ENCODE measurements at regions not wholly inside any gene's neighbourhood (a gene's known extent, or its start where the extent isn't known, plus 50 kb on each side); places are given as distances from the start of the nearest gene placed in this dataset.
"Not testable (repeated sequence)": the region's sequence is repeated elsewhere in the genome, so short reads cannot be mapped to it uniquely, and the experiment has no call there.

DNA sequence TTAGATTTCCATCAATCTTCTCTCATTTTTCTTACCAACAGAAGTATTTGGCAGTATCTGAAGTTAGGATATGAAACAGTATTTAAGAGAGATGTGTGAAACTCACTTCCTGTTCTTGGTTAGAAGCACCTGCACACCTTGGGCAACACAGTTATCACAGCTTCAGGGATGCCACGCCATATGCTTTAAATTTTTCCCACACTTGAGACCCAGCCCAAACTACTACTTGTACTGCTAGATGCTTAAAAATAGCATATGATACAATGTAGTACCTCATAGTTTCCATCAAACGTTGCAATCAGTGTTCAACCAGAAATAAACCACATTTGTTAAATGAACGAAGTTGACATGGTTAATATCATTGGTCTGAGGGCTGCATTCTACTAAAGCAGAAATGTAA, 725.1 kb upstream of the FRG1 start:
- intact Hi-C loops (cut with DNase I; ENCODE audit: low total_unique reads): no loop called here
- DNase-seq (ENCODE audit: low spot score in 2 of 2): no peak
- 50 to 61% methylated on average over 3 of the region's 3 CpGs for WGBS, 2 donors
- TF ChIP-seq POLR2A (IDR thresholded peaks at IDR 0.05): no peak
- TF ChIP-seq, protein P1, sequence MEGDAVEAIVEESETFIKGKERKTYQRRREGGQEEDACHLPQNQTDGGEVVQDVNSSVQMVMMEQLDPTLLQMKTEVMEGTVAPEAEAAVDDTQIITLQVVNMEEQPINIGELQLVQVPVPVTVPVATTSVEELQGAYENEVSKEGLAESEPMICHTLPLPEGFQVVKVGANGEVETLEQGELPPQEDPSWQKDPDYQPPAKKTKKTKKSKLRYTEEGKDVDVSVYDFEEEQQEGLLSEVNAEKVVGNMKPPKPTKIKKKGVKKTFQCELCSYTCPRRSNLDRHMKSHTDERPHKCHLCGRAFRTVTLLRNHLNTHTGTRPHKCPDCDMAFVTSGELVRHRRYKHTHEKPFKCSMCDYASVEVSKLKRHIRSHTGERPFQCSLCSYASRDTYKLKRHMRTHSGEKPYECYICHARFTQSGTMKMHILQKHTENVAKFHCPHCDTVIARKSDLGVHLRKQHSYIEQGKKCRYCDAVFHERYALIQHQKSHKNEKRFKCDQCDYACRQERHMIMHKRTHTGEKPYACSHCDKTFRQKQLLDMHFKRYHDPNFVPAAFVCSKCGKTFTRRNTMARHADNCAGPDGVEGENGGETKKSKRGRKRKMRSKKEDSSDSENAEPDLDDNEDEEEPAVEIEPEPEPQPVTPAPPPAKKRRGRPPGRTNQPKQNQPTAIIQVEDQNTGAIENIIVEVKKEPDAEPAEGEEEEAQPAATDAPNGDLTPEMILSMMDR (IDR thresholded peaks at IDR 0.05): no peak
- no peak overlapping the region for H3K4me3 ChIP-seq (ENCODE audit: low read depth, poor library complexity, severe bottlenecking)

DNA sequence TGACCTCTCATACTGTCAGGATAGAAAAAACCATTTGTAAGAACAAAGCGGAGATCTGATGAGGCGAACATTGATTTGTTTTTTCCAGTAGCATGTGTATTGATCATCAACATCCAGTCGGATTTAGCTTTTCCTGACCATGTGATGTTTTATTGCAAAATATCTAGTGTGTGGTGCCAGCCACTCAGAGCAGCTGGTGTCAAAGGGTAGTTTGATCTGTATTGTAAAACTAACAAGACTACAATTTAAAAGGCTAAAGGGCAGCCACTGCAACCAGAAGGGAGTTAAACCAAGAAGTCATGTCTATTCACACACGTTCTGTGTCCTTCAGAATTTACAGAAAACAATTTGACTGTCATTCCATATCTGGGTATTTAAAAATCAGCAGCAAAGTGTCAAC, 719.0 kb upstream of the FRG1 start:
- WGBS, 2 donors: 68 to 78% methylated on average over 4 of the region's 4 CpGs
- TF ChIP-seq, protein P1 (IDR thresholded peaks at IDR 0.05): no peak
- no peak for TF ChIP-seq POLR2A (IDR thresholded peaks at IDR 0.05)
- intact Hi-C loops (cut with DNase I; ENCODE audit: low total_unique reads): no loop called here
- no peak for DNase-seq (ENCODE audit: low spot score in 2 of 2)
- no peak overlapping the region for H3K4me3 ChIP-seq (ENCODE audit: low read depth, poor library complexity, severe bottlenecking)

DNA sequence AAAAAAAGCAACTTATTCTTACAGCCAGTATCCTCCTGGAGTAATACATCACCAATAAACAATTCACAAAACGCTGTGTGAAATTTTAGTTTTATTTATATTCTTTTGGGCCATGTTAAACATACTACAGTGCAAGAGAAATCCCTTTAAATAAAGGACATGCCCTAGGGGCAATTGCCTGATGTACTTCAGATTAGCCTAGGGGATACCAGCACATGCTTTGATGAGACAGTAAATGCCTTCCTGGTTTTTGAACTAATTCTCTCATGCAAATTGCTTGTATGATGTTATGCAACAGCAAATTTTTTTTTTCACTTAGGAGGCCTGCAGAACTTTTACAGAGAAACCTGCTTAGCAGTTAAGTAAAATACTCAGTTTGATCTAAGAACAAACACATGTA, 711.9 kb upstream of the FRG1 start:
- WGBS, 2 donors: 49 to 50% methylated on average over 1 of the region's 1 CpG
- TF ChIP-seq, protein P1 (IDR thresholded peaks at IDR 0.05): no peak
- no peak for TF ChIP-seq POLR2A (IDR thresholded peaks at IDR 0.05)
- no peak overlapping the region for H3K4me3 ChIP-seq (ENCODE audit: low read depth, poor library complexity, severe bottlenecking)
- DNase-seq (ENCODE audit: low spot score in 2 of 2): no peak
- intact Hi-C loops (cut with DNase I; ENCODE audit: low total_unique reads): no loop called here

DNA sequence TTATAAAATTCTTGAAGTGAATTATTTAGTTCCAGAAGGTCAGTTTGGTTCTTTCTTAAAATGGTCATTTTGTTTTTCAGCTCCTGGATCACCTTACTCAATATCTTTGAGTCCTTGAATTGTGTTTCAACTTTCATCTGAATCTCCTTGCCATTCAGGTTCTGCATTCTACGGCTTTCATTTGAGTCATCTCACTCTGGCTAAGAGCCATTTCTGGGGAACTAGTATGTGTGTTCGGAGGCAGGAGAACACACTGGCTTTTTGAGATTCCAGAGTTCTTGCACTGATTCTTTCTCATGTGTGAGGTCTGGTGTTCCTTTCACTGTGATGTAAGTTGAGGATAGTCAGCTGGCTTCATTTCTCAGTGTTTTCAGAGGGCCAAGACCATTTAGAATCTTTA, 708.4 kb upstream of the FRG1 start:
- intact Hi-C loops (cut with DNase I; ENCODE audit: low total_unique reads): loop anchor here (5.0 kb wide), 1 partner anchor 1770 kb away; no protein-coding TSS in a partner anchor
- WGBS, 2 donors: 28 to 34% methylated on average over 2 of the region's 2 CpGs
- DNase-seq (ENCODE audit: low spot score in 2 of 2): no peak
- no peak overlapping the region for H3K4me3 ChIP-seq (ENCODE audit: low read depth, poor library complexity, severe bottlenecking)
- TF ChIP-seq, protein P1 (IDR thresholded peaks at IDR 0.05): no peak
- TF ChIP-seq POLR2A (IDR thresholded peaks at IDR 0.05): no peak

DNA sequence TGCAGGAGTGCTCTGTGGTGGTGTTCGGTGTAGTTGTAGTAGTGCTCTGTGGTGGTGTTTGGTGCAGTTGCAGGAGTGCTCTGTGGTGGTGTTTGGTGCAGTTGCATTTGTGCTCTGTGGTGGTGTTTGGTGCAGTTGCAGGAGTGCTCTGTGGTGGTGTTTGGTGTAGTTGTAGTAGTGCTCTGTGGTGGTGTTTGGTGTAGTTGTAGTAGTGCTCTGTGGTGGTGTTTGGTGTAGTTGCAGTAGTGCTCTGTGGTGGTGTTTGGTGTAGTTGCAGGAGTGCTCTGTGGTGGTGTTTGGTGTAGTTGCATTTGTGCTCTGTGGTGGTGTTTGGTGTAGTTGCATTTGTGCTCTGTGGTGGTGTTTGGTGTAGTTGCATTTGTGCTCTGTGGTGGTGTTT, 706.9 kb upstream of the FRG1 start:
- intact Hi-C loops (cut with DNase I; ENCODE audit: low total_unique reads): loop anchor here (5.0 kb wide), 1 partner anchor 1771 kb away; no protein-coding TSS in a partner anchor
- WGBS, 2 donors: no CpG with 5 or more reads among the region's 1 CpG

DNA sequence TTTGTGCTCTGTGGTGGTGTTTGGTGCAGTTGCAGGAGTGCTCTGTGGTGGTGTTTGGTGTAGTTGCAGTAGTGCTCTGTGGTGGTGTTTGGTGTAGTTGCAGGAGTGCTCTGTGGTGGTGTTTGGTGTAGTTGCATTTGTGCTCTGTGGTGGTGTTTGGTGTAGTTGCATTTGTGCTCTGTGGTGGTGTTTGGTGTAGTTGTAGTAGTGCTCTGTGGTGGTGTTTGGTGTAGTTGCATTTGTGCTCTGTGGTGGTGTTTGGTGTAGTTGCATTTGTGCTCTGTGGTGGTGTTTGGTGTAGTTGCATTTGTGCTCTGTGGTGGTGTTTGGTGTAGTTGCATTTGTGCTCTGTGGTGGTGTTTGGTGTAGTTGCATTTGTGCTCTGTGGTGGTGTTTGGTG, 705.7 kb upstream of the FRG1 start:
- DNase-seq (ENCODE audit: low spot score in 2 of 2); H3K4me3 ChIP-seq (ENCODE audit: low read depth, poor library complexity, severe bottlenecking): not testable (repeated sequence)
- intact Hi-C loops (cut with DNase I; ENCODE audit: low total_unique reads): loop anchor here (5.0 kb wide), 1 partner anchor 1773 kb away; no protein-coding TSS in a partner anchor

More for the DNA sequence above, 706.9 kb upstream of the FRG1 start:
- not testable (repeated sequence) for DNase-seq (ENCODE audit: low spot score in 2 of 2); H3K4me3 ChIP-seq (ENCODE audit: low read depth, poor library complexity, severe bottlenecking)

DNA sequence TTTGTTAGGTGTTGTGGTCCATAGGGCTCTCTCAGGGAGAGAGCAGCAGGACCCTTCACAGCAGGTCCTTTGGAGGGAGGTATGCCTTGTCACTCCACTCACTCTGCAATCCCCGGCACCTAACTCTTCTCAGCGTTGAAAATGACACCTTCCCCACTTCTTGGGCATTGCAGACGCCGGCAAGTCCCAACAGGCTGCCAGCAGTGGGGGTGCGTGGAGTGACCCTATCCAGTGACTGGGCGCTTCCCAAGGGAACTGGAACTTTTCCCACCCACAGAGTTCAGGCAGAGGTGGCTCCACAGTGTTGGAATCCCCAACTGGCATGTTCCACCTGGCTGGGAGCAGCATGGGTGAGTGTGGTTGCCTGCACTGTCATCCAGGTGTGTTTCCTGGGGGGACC, 705.1 kb upstream of the FRG1 start:
- DNase-seq (ENCODE audit: low spot score in 2 of 2): no peak
- intact Hi-C loops (cut with DNase I; ENCODE audit: low total_unique reads): no loop called here
- TF ChIP-seq, protein P1 (IDR thresholded peaks at IDR 0.05): no peak
- no peak for TF ChIP-seq POLR2A (IDR thresholded peaks at IDR 0.05)
- no peak overlapping the region for H3K4me3 ChIP-seq (ENCODE audit: low read depth, poor library complexity, severe bottlenecking)
- WGBS, 2 donors: 93 to 99% methylated on average over 6 of the region's 6 CpGs

DNA sequence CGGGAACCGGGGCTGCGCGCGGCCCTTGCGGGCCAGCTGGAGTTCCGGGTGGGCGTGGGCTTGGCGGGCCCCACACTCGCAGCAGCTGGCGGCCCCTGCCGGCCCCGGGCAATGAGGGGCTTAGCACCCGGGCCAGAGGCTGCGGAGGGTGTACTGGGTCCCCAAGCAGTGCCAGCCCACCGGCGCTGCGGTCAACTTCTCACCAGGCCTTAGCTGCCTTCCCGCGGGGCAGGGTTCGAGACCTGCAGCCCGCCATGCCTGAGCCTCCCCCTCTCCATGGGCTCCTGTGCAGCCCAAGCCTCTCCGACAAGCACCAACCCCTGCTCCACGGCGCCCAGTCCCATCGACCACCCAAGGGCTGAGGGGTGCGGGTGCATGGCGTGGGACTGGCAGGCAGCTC, 704.4 kb upstream of the FRG1 start:
- 96 to 97% methylated on average over 17 to 24 of the region's 28 CpGs for WGBS, 2 donors
- intact Hi-C loops (cut with DNase I; ENCODE audit: low total_unique reads); DNase-seq (ENCODE audit: low spot score in 2 of 2): not testable (repeated sequence)

More for the DNA sequence above, 704.4 kb upstream of the FRG1 start:
- not testable (repeated sequence) for H3K4me3 ChIP-seq (ENCODE audit: low read depth, poor library complexity, severe bottlenecking)

All from lower leg skin (tissue), 4 donors.